A673 (cell line): ENCODE measurements at regions not wholly inside any gene's neighbourhood (a gene's known extent, or its start where the extent isn't known, plus 50 kb on each side); places are given as distances from the start of the nearest gene placed in this dataset.

Experiments used
- BruUV-seq: library from RNA; stranded (reverse); fragments of 400-500 nt; replicated peaks from 2 replicates; lab custom pipeline; 2021; lab: Mats Ljungman, UMichigan
- CTCF ChIA-PET: fragments of 300-600 bp; sonication (Branson Sonifier 250); formaldehyde crosslinking; loops from one replicate; lab custom pipeline; 2022; ENCODE audit warnings: antibody characterized with exemption; lab: Charles Lee
- POLR2A ChIA-PET: fragments of 300-600 bp; sonication (Branson Sonifier 250); formaldehyde crosslinking; loops from one replicate; lab custom pipeline; 2022; ENCODE audit warnings: antibody characterized with exemption; ENCODE audit not compliant: low non-redundant PET; lab: Charles Lee
- DNase-seq: peaks from one replicate; pipeline ENCODE4 v3.0.0-alpha.2; 2015; ENCODE audit warnings: low spot score
- H3K27ac ChIP-seq: fragments of 200-600 bp; sonication (generic); 2 replicates; pipeline ENCODE4 v1.5.1; 2016; ENCODE audit warnings: mixed run types, low read depth, mild to moderate bottlenecking, mixed read lengths, antibody characterized with exemption, low read length; ENCODE audit not compliant: poor library complexity, severe bottlenecking
- H3K27me3 ChIP-seq: fragments of 200-600 bp; sonication (generic); replicated peaks from 2 replicates; pipeline ENCODE4 v1.6.1; 2017; ENCODE audit warnings: mixed run types, low read depth, mild to moderate bottlenecking, mixed read lengths, antibody characterized with exemption, low read length; ENCODE audit not compliant: insufficient read depth, poor library complexity
- H3K36me3 ChIP-seq: fragments of 200-600 bp; sonication (generic); 2 replicates; pipeline ENCODE4 v1.6.1; 2016; ENCODE audit warnings: mixed run types, mild to moderate bottlenecking, mixed read lengths, antibody characterized with exemption, low read length; ENCODE audit not compliant: insufficient read depth, poor library complexity, severe bottlenecking
- H3K4me1 ChIP-seq: fragments of 200-600 bp; sonication (generic); 2 replicates; pipeline ENCODE4 v1.6.1; 2017; ENCODE audit warnings: mixed run types, mild to moderate bottlenecking, mixed read lengths, antibody characterized with exemption, low read length; ENCODE audit not compliant: insufficient read depth, poor library complexity, severe bottlenecking
- H3K4me3 ChIP-seq: fragments of 200-600 bp; sonication (generic); 2 replicates; pipeline ENCODE4 v1.5.1; 2016; ENCODE audit warnings: low read depth, mixed run types, mild to moderate bottlenecking, mixed read lengths, low read length; ENCODE audit not compliant: poor library complexity, severe bottlenecking
- H3K9me3 ChIP-seq: fragments of 200-600 bp; sonication (generic); 2 replicates; pipeline ENCODE4 v1.6.1; 2016; ENCODE audit warnings: mixed run types, low read depth, mild to moderate bottlenecking, mixed read lengths, antibody characterized with exemption, low read length; ENCODE audit not compliant: poor library complexity, severe bottlenecking
- EZH2 ChIP-seq: fragments of 200-600 bp; sonication (generic); IDR thresholded peaks from 2 replicates; pipeline ENCODE4 v1.6.1; 2017; ENCODE audit warnings: borderline replicate concordance, low read depth, mild to moderate bottlenecking, mixed read lengths, antibody characterized with exemption, low read length; ENCODE audit not compliant: poor library complexity, severe bottlenecking
- intact Hi-C: fragments of 100-400 bp; cut with micrococcal nuclease; formaldehyde crosslinking; loops from one replicate; pipeline ENCODE4 v1.10.0; 2022; ENCODE audit not compliant: unreplicated experiment
- TF ChIP-seq, protein P1 (sequence below): fragments of 300-800, 200-600 bp; sonication (generic); conservative IDR thresholded peaks from 2 replicates; pipeline ENCODE4 v1.5.1; 2017; ENCODE audit warnings: low read depth, mild to moderate bottlenecking, antibody characterized with exemption, low read length, moderate library complexity, mixed read lengths

DNA sequence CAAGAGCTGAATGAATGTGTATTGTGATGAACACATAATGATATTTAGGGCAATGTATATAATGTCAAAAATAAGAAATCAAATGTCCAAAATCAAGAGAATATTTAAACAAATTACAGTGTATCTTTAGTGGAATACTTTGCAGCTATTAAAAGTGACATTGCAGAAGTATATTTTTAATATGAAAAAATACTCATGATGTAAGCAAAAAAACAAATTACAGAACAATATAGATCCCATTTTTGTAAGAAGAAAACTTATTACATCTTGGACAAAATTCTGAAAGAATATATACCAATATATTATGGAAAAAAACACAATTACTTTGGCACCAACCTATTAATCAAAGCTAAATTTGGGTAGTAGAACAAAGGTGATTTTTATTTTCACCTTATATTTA is 308.2 kb upstream of the NEBL start:
- TF ChIP-seq, protein P1, sequence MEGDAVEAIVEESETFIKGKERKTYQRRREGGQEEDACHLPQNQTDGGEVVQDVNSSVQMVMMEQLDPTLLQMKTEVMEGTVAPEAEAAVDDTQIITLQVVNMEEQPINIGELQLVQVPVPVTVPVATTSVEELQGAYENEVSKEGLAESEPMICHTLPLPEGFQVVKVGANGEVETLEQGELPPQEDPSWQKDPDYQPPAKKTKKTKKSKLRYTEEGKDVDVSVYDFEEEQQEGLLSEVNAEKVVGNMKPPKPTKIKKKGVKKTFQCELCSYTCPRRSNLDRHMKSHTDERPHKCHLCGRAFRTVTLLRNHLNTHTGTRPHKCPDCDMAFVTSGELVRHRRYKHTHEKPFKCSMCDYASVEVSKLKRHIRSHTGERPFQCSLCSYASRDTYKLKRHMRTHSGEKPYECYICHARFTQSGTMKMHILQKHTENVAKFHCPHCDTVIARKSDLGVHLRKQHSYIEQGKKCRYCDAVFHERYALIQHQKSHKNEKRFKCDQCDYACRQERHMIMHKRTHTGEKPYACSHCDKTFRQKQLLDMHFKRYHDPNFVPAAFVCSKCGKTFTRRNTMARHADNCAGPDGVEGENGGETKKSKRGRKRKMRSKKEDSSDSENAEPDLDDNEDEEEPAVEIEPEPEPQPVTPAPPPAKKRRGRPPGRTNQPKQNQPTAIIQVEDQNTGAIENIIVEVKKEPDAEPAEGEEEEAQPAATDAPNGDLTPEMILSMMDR = no peak
- no peak for TF ChIP-seq EZH2
- H3K27ac ChIP-seq = no peak overlapping the region
- ChIA-PET CTCF (no interaction called here), POLR2A (no interaction called here)
- no peak for DNase-seq
- H3K4me3 ChIP-seq = no peak overlapping the region
- no TSS peak for BruUV-seq
- intact Hi-C loops = no loop called here
- no peaks in the 10 kb centered on the region for H3K27me3 ChIP-seq
- no peaks in the 10 kb centered on the region for H3K36me3 ChIP-seq
- no peaks in the 10 kb centered on the region for H3K9me3 ChIP-seq
- no peaks in the 10 kb centered on the region for H3K4me1 ChIP-seq

- TF ChIP-seq, protein P1 = no peak
- no peak for TF ChIP-seq EZH2
- Histone ChIP-seq H3K36me3 (no peaks in the 10 kb centered on the region), H3K27me3 (no peaks in the 10 kb centered on the region), H3K9me3 (no peaks in the 10 kb centered on the region), H3K27ac (no peak overlapping the region), H3K4me3 (no peak overlapping the region), H3K4me1 (no peaks in the 10 kb centered on the region)
- ChIA-PET CTCF (no interaction called here), POLR2A (no interaction called here)
- no TSS peak for BruUV-seq
- no peak for DNase-seq
- intact Hi-C loops = no loop called here
Observed at GRCh38 chr10:21203473-21204107, 306.5 kb upstream of the NEBL start.

DNA sequence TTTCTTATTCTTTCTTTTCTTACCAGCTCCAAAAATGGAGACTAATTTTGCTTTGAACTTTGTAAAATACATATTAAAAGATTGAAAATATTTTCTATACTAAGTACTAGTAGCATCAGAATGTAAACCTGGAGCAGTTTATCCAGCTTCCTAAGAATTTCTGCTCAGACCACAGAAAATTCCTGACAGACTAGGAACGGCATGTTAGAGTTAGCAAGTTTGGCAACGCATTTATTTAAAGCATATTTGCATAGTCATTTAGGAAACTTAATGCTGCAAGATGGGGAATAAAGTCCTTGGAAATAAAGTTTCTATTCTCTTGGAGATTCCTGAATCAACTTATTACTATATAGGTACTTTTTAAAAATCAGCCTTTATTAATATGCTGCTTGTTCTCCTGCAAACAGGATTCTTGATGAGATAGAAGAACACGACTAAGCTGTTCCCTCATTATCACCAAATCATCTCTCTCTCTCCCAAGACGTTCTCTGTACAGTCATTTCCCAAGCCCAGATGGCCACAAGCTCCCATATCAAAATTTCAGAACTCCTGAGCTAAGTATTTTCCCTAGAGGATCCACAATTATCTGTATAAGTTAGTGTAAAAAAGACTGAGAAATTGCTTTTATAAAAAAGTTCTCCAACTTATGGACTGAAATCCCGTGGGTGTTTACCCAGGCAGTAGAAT is 305.8 kb upstream of the NEBL start:
- DNase-seq = no peak
- no peaks in the 10 kb centered on the region for H3K4me1 ChIP-seq
- no peak overlapping the region for H3K27ac ChIP-seq
- H3K4me3 ChIP-seq = no peak overlapping the region
- intact Hi-C loops = no loop called here
- H3K9me3 ChIP-seq = peaks cover 4% of the 10 kb centered on the region
- TF ChIP-seq EZH2 = no peak
- TF ChIP-seq, protein P1 = no peak
- ChIA-PET CTCF (no interaction called here), POLR2A (no interaction called here)
- no peaks in the 10 kb centered on the region for H3K27me3 ChIP-seq
- no TSS peak for BruUV-seq
- H3K36me3 ChIP-seq = no peaks in the 10 kb centered on the region
